HepG2 (cell line): ENCODE measurements at regions not wholly inside any gene's neighbourhood (a gene's known extent, or its start where the extent isn't known, plus 50 kb on each side); places are given as distances from the start of the nearest gene placed in this dataset.

Experiments used
- ATAC-seq: fragments of 200-7000 bp; cut with Tn5 transposase; 3 replicates; pipeline ENCODE4 v1.9.1; 2020; ENCODE audit warnings: mild to moderate bottlenecking, moderate library complexity
- BruUV-seq: library from RNA; stranded (reverse); fragments of 400-500 nt; replicated peaks from 2 replicates; lab custom pipeline; 2021; lab: Mats Ljungman, UMichigan
- CTCF ChIA-PET: fragments of 300-600 bp; formaldehyde crosslinking; extraction: SDS; loops from one replicate; lab custom pipeline; 2021; ENCODE audit warnings: low total read pairs, inconsistent platforms, low intra/inter-chr PET ratio; lab: Yijun Ruan, JAX
- POLR2A ChIA-PET: fragments of 350-600 bp; sonication (Branson Sonifier 250); formaldehyde crosslinking; loops from one replicate; lab custom pipeline; 2020; ENCODE audit warnings: antibody characterized with exemption, inconsistent platforms; lab: Yijun Ruan, JAX
- DNase-seq: peaks from one replicate; pipeline ENCODE4 v3.0.0-alpha.2; 2015; ENCODE audit warnings: low spot score
- FAIRE-seq: peaks from 3 replicates; lab custom pipeline; 2011; peaks lifted over from hg19 to GRCh38; lab: Jason Lieb, UNC
- H2AFZ ChIP-seq: one replicate; pipeline ENCODE4 v1.6.1; 2011; ENCODE audit warnings: low read length, inconsistent platforms
- H3K27ac ChIP-seq: fragments of 300-600 bp; 3 replicates; pipeline ENCODE4 v1.8.0; 2011; ENCODE audit warnings: mixed run types, mild to moderate bottlenecking, mixed read lengths, low read length, inconsistent platforms; ENCODE audit not compliant: insufficient read depth; ENCODE audit errors: extremely low read length
- H3K27me3 ChIP-seq, 2 experiments: fragments of 200-600 bp in 1 of 2; 2 replicates in 1 of 2; 3 replicates in 1 of 2; pipeline versions ENCODE4 v1.6.0 to v1.8.0; 2011; ENCODE audit warnings: low read length in 2 of 2, mild to moderate bottlenecking in 2 of 2, moderate library complexity in 2 of 2, inconsistent platforms in 1 of 2; ENCODE audit not compliant: insufficient read depth in 2 of 2, control insufficient read depth in 1 of 2
- H3K36me3 ChIP-seq, 2 experiments: fragments of 200-600 bp in 1 of 2; replicated peaks in 1 of 2; 2 replicates in 1 of 2; 3 replicates in 1 of 2; pipeline versions ENCODE4 v1.5.1 to v1.8.0; 2011; ENCODE audit warnings: low read length in 2 of 2, inconsistent platforms in 1 of 2; ENCODE audit not compliant: insufficient read depth in 2 of 2, control insufficient read depth in 1 of 2
- H3K4me1 ChIP-seq: 2 replicates; pipeline ENCODE4 v1.5.1; 2012; ENCODE audit warnings: low read length, inconsistent platforms; ENCODE audit not compliant: insufficient read depth
- H3K4me2 ChIP-seq: 2 replicates; pipeline ENCODE4 v1.6.0; 2011; ENCODE audit warnings: low read depth, low read length, inconsistent platforms
- H3K4me3 ChIP-seq, 3 experiments: fragments of 200-600 bp in 1 of 3; sonication (generic), shearing (Covaris generic) in 1 of 3; replicated peaks in 1 of 3; 2 replicates each; pipeline ENCODE4 v1.5.1; 2011 to 2016; ENCODE audit warnings: low read length in 3 of 3, inconsistent platforms in 2 of 3, low read depth in 2 of 3, mild to moderate bottlenecking in 2 of 3, control low read depth in 1 of 3, mixed read lengths in 1 of 3; ENCODE audit not compliant: insufficient read depth in 1 of 3
- H3K79me2 ChIP-seq: one replicate; pipeline ENCODE4 v1.6.1; 2011; ENCODE audit warnings: low read length, inconsistent platforms; ENCODE audit not compliant: insufficient read depth
- H3K9ac ChIP-seq: 2 replicates; pipeline ENCODE4 v1.6.0; 2011; ENCODE audit warnings: mild to moderate bottlenecking, low read depth, low read length, inconsistent platforms; ENCODE audit not compliant: insufficient read depth
- H3K9me3 ChIP-seq: 2 replicates; pipeline ENCODE4 v1.5.1; 2012; ENCODE audit warnings: mild to moderate bottlenecking, low read length
- H4K20me1 ChIP-seq: 2 replicates; pipeline ENCODE4 v1.6.0; 2011; ENCODE audit warnings: inconsistent platforms, mild to moderate bottlenecking, low read length, moderate library complexity; ENCODE audit not compliant: insufficient read depth
- EHMT2 ChIP-seq: fragments of 200-600 bp; sonication (generic); IDR thresholded peaks from 2 replicates; pipeline ENCODE4 v1.7.0; 2017; ENCODE audit warnings: antibody characterized with exemption, low read depth, low read length, borderline replicate concordance
- POGK ChIP-seq: sonication (generic); formaldehyde crosslinking; conservative IDR thresholded peaks from 2 replicates; pipeline ENCODE4 v1.8.0; 2022; ENCODE audit warnings: mild to moderate bottlenecking, moderate library complexity, missing genetic modification reagents
- SNAI1 ChIP-seq: sonication (generic); formaldehyde crosslinking; IDR thresholded peaks from 2 replicates; pipeline ENCODE4 v1.5.0; 2020; ENCODE audit warnings: mild to moderate bottlenecking, missing genetic modification reagents, borderline replicate concordance
- SRSF4 ChIP-seq: fragments of 200-400 bp; formaldehyde crosslinking; IDR thresholded peaks from one replicate; pipeline ENCODE4 v1.6.1; 2018; ENCODE audit warnings: mild to moderate bottlenecking, low read depth, low read length, moderate library complexity; ENCODE audit not compliant: poor library complexity, severe bottlenecking
- TAF15 ChIP-seq: fragments of 200-400 bp; formaldehyde crosslinking; IDR thresholded peaks from one replicate; pipeline ENCODE4 v1.6.1; 2018; ENCODE audit warnings: mild to moderate bottlenecking, low read depth, low read length; ENCODE audit not compliant: poor library complexity, severe bottlenecking
- ZNF317 ChIP-seq: sonication (generic); formaldehyde crosslinking; IDR thresholded peaks from 2 replicates; pipeline ENCODE4 v1.5.0; 2020; ENCODE audit warnings: mild to moderate bottlenecking, missing genetic modification reagents
- WGBS: methylation state at CpG from one replicate; pipeline ENCODE4 v1.1.6; 2017; ENCODE audit warnings: low lambda C conversion rate; 5-methylcytosine and 5-hydroxymethylcytosine counted together
- in situ Hi-C: cut with HindIII; loops from 2 replicates; pipeline ENCODE4 v1.10.0; 2017; ENCODE audit warnings: low pct_unique_long_range_greater_than_20kb; ENCODE audit not compliant: extremely low pct_ligation_motif_present
- intact Hi-C: fragments of 100-400 bp; cut with micrococcal nuclease; formaldehyde crosslinking; loops from one replicate; pipeline ENCODE4 v1.10.0; 2022; ENCODE audit not compliant: unreplicated experiment
- TF ChIP-seq, protein P1 (sequence below): sonication (generic); formaldehyde crosslinking; IDR thresholded peaks from 2 replicates; pipeline ENCODE4 v1.4.0; 2020; ENCODE audit warnings: missing genetic modification reagents, borderline replicate concordance
- TF ChIP-seq, protein P2 (sequence below), 2 experiments: sonication (generic) in 1 of 2; formaldehyde crosslinking in 1 of 2; IDR thresholded peaks; 2 replicates each; pipeline versions ENCODE4 v1.5.1 to v1.6.1; 2011 to 2020; ENCODE audit warnings: borderline replicate concordance in 1 of 2, low read depth in 1 of 2, low read length in 1 of 2, mild to moderate bottlenecking in 1 of 2, missing genetic modification reagents in 1 of 2, moderate library complexity in 1 of 2
- TF ChIP-seq, protein P3 (sequence below): sonication (generic); formaldehyde crosslinking; IDR thresholded peaks from 2 replicates; pipeline ENCODE4 v1.4.0; 2020; ENCODE audit warnings: mild to moderate bottlenecking, missing genetic modification reagents

GRCh38 chr2:66869076-66869475, 434.2 kb downstream of the MEIS1 start:
- ChIA-PET POLR2A (no interaction called here), CTCF (no interaction called here)
- no peaks in the 10 kb centered on the region for H3K79me2 ChIP-seq
- no peaks in the 10 kb centered on the region for H3K4me1 ChIP-seq
- 1% methylated on average over 3 of the region's 3 CpGs for WGBS
- no peak overlapping the region for H3K27ac ChIP-seq
- no peak overlapping the region for H3K4me2 ChIP-seq
- H3K27me3 ChIP-seq: no peaks in the 10 kb centered on the region
- FAIRE-seq (no peak), DNase-seq (no peak), ATAC-seq (no peak)
- no peak overlapping the region for H3K9ac ChIP-seq
- intact Hi-C loops: no loop called here
- in situ Hi-C loops: no loop called here
- H3K4me3 ChIP-seq: no peak overlapping the region
- H4K20me1 ChIP-seq: no peaks in the 10 kb centered on the region
- no TSS peak for BruUV-seq
- no peaks in the 10 kb centered on the region for H3K36me3 ChIP-seq
- no peak overlapping the region for H2AFZ ChIP-seq
- peaks cover 16% of the 10 kb centered on the region; the same call in 1 of the 2 replicates for H3K9me3 ChIP-seq
- TF ChIP-seq POGK (CRISPR knock-in tag) (no peak), ZNF317 (CRISPR knock-in tag) (no peak), SNAI1 (CRISPR knock-in tag) (no peak), TAF15 (no peak), SRSF4 (no peak), EHMT2 (no peak)
- TF ChIP-seq, protein P1, sequence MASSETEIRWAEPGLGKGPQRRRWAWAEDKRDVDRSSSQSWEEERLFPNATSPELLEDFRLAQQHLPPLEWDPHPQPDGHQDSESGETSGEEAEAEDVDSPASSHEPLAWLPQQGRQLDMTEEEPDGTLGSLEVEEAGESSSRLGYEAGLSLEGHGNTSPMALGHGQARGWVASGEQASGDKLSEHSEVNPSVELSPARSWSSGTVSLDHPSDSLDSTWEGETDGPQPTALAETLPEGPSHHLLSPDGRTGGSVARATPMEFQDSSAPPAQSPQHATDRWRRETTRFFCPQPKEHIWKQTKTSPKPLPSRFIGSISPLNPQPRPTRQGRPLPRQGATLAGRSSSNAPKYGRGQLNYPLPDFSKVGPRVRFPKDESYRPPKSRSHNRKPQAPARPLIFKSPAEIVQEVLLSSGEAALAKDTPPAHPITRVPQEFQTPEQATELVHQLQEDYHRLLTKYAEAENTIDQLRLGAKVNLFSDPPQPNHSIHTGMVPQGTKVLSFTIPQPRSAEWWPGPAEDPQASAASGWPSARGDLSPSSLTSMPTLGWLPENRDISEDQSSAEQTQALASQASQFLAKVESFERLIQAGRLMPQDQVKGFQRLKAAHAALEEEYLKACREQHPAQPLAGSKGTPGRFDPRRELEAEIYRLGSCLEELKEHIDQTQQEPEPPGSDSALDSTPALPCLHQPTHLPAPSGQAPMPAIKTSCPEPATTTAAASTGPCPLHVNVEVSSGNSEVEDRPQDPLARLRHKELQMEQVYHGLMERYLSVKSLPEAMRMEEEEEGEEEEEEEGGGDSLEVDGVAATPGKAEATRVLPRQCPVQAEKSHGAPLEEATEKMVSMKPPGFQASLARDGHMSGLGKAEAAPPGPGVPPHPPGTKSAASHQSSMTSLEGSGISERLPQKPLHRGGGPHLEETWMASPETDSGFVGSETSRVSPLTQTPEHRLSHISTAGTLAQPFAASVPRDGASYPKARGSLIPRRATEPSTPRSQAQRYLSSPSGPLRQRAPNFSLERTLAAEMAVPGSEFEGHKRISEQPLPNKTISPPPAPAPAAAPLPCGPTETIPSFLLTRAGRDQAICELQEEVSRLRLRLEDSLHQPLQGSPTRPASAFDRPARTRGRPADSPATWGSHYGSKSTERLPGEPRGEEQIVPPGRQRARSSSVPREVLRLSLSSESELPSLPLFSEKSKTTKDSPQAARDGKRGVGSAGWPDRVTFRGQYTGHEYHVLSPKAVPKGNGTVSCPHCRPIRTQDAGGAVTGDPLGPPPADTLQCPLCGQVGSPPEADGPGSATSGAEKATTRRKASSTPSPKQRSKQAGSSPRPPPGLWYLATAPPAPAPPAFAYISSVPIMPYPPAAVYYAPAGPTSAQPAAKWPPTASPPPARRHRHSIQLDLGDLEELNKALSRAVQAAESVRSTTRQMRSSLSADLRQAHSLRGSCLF (CRISPR knock-in tag): no peak
- TF ChIP-seq, protein P2, sequence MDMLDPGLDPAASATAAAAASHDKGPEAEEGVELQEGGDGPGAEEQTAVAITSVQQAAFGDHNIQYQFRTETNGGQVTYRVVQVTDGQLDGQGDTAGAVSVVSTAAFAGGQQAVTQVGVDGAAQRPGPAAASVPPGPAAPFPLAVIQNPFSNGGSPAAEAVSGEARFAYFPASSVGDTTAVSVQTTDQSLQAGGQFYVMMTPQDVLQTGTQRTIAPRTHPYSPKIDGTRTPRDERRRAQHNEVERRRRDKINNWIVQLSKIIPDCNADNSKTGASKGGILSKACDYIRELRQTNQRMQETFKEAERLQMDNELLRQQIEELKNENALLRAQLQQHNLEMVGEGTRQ (IDR thresholded peaks at IDR 0.05; ENCODE audit: low read depth, low read length): no peak
- TF ChIP-seq, protein P2 (CRISPR knock-in tag; IDR thresholded peaks at IDR 0.05; ENCODE audit: borderline replicate concordance): no peak
- TF ChIP-seq, protein P3, sequence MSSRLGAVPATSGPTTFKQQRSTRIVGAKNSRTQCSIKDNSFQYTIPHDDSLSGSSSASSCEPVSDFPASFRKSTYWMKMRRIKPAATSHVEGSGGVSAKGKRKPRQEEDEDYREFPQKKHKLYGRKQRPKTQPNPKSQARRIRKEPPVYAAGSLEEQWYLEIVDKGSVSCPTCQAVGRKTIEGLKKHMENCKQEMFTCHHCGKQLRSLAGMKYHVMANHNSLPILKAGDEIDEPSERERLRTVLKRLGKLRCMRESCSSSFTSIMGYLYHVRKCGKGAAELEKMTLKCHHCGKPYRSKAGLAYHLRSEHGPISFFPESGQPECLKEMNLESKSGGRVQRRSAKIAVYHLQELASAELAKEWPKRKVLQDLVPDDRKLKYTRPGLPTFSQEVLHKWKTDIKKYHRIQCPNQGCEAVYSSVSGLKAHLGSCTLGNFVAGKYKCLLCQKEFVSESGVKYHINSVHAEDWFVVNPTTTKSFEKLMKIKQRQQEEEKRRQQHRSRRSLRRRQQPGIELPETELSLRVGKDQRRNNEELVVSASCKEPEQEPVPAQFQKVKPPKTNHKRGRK: no peak
